Prostate gland (tissue), 2 donors: ENCODE measurements at regions not wholly inside any gene's neighbourhood (a gene's known extent, or its start where the extent isn't known, plus 50 kb on each side); places are given as distances from the start of the nearest gene placed in this dataset.
"Not testable (repeated sequence)": the region's sequence is repeated elsewhere in the genome, so short reads cannot be mapped to it uniquely, and the experiment has no call there.

Source experiments
- DNase-seq: peaks from one replicate; pipeline ENCODE4 v3.0.0-alpha.2; 2019; ENCODE audit warnings: low spot score
- H3K27ac ChIP-seq, 2 donors: fragments of 200-600 bp; sonication (generic); 2 replicates each; pipeline ENCODE4 v1.5.1; 2017 to 2019
- H3K27me3 ChIP-seq: fragments of 200-600 bp; sonication (generic); replicated peaks from 2 replicates; pipeline ENCODE4 v1.5.1; 2019; ENCODE audit not compliant: insufficient read depth
- H3K36me3 ChIP-seq, 2 donors: fragments of 200-600 bp; sonication (generic); 1 replicate in 1 of 2; 2 replicates in 1 of 2; pipeline versions ENCODE4 v1.5.1 to v1.8.1; 2017 to 2019
- H3K4me1 ChIP-seq: fragments of 200-600 bp; sonication (generic); replicated peaks from 2 replicates; pipeline ENCODE4 v1.5.1; 2019
- H3K4me3 ChIP-seq, 2 donors: fragments of 200-600 bp; sonication (generic); 2 replicates each; pipeline ENCODE4 v1.5.1; 2017 to 2019
- H3K9me3 ChIP-seq: fragments of 200-600 bp; sonication (generic); 2 replicates; pipeline ENCODE4 v1.5.1; 2017
- CTCF ChIP-seq, 4 experiments: fragments of 200-600 bp in 2 of 4; fragments of 450-650 bp in 2 of 4; sonication (generic) in 2 of 4; IDR thresholded peaks; 1 replicate in 3 of 4; 2 replicates in 1 of 4; pipeline ENCODE4 v1.5.1; 2016 to 2019; ENCODE audit warnings: antibody characterized with exemption in 4 of 4, mild to moderate bottlenecking in 2 of 4, moderate library complexity in 2 of 4
- POLR2A ChIP-seq: fragments of 450-650 bp; IDR thresholded peaks from one replicate; pipeline ENCODE4 v1.6.1; 2016; ENCODE audit warnings: antibody characterized with exemption, mild to moderate bottlenecking
- POLR2AphosphoS5 ChIP-seq: sonication (generic); formaldehyde crosslinking; IDR thresholded peaks from one replicate; pipeline ENCODE4 v1.6.1; 2017; ENCODE audit warnings: antibody characterized with exemption
- WGBS: methylation state at CpG from one replicate; pipeline ENCODE4 v1.1.5; 2018; 5-methylcytosine and 5-hydroxymethylcytosine counted together
- intact Hi-C: fragments of 100-400 bp; cut with DNase I; formaldehyde crosslinking; loops from one replicate; pipeline ENCODE4 v1.14.2; 2022

- Histone ChIP-seq H3K27ac (no peak overlapping the region), H3K27me3 (no peaks in the 10 kb centered on the region), H3K36me3 (no peaks in the 10 kb centered on the region), H3K4me3 (no peak overlapping the region), H3K9me3 (no peaks in the 10 kb centered on the region), H3K4me1 (no peaks in the 10 kb centered on the region)
- DNase-seq, result no peak
- intact Hi-C loops, result no loop called here
- WGBS, result 93% methylated on average over 2 of the region's 2 CpGs
- TF ChIP-seq POLR2A, result no peak
- no peak for TF ChIP-seq POLR2AphosphoS5
- TF ChIP-seq CTCF (IDR thresholded peaks at IDR 0.05), result no peak
Observed at GRCh38 chr2:43007901-43008300, 215.5 kb upstream of the HAAO start.

- intact Hi-C loops, result no loop called here
- H3K9me3 ChIP-seq, result no peaks in the 10 kb centered on the region
- WGBS, result 96% methylated on average over 5 of the region's 5 CpGs
- no peak for DNase-seq
- no peak for TF ChIP-seq POLR2AphosphoS5
- no peak for TF ChIP-seq CTCF (IDR thresholded peaks at IDR 0.05)
- no peak for TF ChIP-seq POLR2A
- H3K4me3 ChIP-seq, result no peak overlapping the region
- H3K27ac ChIP-seq, result no peak overlapping the region
- H3K36me3 ChIP-seq, result no peaks in the 10 kb centered on the region
- no peaks in the 10 kb centered on the region for H3K27me3 ChIP-seq
- H3K4me1 ChIP-seq, result no peaks in the 10 kb centered on the region
Observed at GRCh38 chr2:43006834-43007543, 214.6 kb upstream of the HAAO start.

DNA sequence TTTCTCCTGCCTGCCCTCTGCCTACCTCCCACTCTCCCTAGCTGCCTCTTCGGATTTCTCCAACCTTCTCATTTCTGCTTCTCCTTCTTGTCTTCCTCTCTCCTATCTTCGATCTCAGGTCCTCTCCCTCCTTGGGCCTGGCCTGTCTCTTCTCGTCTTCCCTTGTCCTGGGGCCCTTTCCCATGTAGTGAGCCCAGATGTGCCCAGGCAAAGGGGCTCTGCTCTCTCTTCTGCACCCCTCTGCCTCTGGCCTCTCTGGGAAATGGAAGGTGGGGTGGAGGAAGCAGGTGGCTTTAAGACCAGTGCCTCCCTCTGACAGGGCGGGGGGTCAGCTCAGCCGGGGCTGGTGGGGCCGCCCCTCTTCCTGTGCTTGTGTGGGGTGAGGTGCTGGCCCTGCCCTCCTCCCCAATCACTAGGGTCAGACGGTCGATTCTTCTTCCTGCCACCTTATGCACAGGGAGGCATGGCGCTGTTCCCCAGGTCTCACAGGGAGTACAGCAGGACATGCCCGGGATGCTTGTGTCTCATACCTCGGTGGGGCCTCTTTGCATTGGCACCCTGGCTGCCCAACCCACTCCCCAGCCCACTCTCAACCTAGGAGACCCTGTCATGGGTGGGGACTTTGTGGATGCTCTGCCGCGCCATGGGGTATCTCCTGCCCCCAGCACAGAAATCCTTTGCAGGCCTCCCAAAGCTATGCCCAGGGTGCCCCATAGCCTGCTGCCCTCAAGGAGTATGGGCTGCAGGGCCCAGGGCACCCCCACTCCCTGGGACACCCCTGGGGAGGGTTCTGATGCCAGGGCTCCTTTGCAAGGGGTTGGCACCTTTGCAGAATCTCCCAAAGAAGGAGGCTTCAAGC is 213.8 kb upstream of the HAAO start:
- TF ChIP-seq POLR2AphosphoS5, result no peak
- TF ChIP-seq POLR2A, result no peak
- H3K36me3 ChIP-seq, result no peaks in the 10 kb centered on the region
- no peak overlapping the region for H3K4me3 ChIP-seq
- intact Hi-C loops, result no loop called here
- no peaks in the 10 kb centered on the region for H3K27me3 ChIP-seq
- DNase-seq, result no peak
- 69% methylated on average over 13 of the region's 13 CpGs for WGBS
- peak overlapping the region; percentile 46 to 55 for H3K27ac ChIP-seq
- H3K4me1 ChIP-seq, result no peaks in the 10 kb centered on the region
- H3K9me3 ChIP-seq, result no peaks in the 10 kb centered on the region

DNA sequence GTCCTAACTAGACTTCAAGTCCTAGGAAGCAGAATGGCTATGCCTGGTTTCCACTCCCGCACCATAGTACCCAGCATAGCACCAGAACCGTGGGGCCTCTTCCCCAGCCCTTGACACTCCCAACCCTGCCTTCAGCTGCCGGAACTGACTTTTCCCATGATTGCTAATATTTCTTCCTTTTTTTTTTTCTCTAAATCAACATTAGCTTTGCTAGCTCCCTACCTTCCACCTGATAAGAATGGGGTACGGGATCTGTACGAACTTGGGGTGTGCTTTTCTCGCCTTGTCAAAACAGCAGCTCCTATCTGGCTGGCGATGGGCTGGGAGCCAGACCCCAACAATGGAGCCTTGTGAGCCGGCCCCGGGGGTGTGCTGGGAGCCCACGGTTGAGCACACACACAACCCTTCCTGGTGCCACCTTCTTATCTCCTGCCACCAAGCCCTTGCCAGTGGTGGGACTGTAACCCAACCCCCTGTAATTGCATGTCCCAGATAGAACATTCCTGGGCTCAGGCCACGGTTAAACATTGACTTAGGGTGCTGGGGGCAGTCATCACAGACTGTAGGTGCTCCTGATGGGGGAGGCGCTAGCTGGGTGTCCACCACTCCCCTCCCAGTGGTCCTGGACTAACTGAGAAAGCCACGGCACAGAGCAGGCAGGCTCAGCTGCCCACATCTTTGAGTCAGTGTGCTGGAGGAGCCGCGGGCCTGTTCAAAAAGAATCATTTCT is 213.0 kb upstream of the HAAO start:
- H3K27ac ChIP-seq, result peak overlapping the region; percentile 46 to 55
- no peaks in the 10 kb centered on the region for H3K27me3 ChIP-seq
- WGBS, result 38% methylated on average over 15 of the region's 15 CpGs
- TF ChIP-seq POLR2A (no peak), CTCF (IDR thresholded peaks at IDR 0.05) (no peak), POLR2AphosphoS5 (no peak)
- H3K4me3 ChIP-seq, result no peak overlapping the region
- no peaks in the 10 kb centered on the region for H3K4me1 ChIP-seq
- H3K9me3 ChIP-seq, result no peaks in the 10 kb centered on the region
- H3K36me3 ChIP-seq, result no peaks in the 10 kb centered on the region
- DNase-seq, result peak; percentile 27
- intact Hi-C loops, result no loop called here

DNA sequence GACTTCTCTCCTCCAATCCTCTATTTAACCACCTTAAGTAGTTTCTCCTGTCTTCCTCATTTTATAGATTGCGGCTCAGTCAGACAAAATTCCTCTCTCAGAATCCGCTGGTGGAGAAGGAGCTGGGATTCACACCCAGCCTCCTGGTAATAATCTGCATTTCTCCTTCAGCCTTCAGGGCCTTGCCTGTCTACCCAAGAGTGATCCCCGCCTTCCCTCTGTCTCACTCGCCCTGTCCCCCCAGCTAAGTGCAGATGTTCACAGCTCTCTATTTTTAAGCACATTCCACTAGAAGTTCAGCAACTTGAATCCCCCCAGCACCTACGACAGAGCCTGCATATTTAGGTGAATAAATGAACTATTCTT is 212.5 kb upstream of the HAAO start:
- no peak overlapping the region for H3K4me3 ChIP-seq
- no peak for TF ChIP-seq POLR2AphosphoS5
- TF ChIP-seq POLR2A, result no peak
- TF ChIP-seq CTCF (IDR thresholded peaks at IDR 0.05), result no peak
- no peaks in the 10 kb centered on the region for H3K9me3 ChIP-seq
- H3K27ac ChIP-seq, result peak overlapping the region; percentile 46 to 55
- H3K4me1 ChIP-seq, result no peaks in the 10 kb centered on the region
- no peaks in the 10 kb centered on the region for H3K27me3 ChIP-seq
- intact Hi-C loops, result no loop called here
- 79% methylated on average over 5 of the region's 5 CpGs for WGBS
- no peaks in the 10 kb centered on the region for H3K36me3 ChIP-seq
- no peak for DNase-seq

DNA sequence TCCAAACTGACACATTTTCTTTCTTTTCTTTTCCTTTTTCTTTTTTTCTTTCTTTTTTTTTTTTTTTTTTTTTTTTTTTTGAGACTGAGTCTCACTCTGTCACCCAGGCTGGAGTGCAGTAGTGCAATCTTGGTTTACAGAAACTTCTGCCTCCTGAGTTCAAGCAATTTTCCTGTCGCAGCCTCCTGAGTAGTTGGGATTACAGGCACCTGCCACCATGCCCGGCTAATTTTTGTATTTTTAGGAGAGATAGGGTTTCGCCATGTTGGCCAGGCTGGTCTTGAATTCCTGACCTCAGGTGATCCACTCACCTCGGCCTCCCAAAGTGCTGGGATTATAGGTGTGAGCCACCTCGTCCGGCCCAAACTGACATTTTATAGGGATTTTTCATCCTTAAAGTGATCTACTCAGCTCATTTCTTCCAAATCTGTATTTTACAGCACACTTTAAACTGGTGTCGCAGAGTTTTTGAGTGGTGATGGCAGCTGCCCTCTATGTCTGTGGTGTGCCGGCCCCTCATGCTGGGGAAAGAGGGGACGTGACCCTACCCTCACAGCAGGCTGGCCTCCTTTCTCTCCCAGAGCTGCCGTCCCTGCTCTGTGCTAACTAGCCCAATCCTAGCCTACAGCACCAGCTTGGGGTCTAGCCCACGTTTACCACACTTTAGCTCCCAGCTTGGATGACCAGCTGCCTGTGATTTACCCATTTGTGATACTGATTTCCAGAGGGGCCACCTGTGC is 211.9 kb upstream of the HAAO start:
- H3K36me3 ChIP-seq, H3K27me3 ChIP-seq, H3K4me1 ChIP-seq, intact Hi-C loops, DNase-seq, H3K9me3 ChIP-seq, H3K4me3 ChIP-seq: not testable (repeated sequence)
- peak overlapping the region in 1 of 2 donors; percentile 46 for H3K27ac ChIP-seq
- 87% methylated on average over 11 of the region's 11 CpGs for WGBS
